ENCODE measurements at regions not wholly inside any gene's neighbourhood (a gene's known extent, or its start where the extent isn't known, plus 50 kb on each side); places are given as distances from the start of the nearest gene placed in this dataset.

DNA sequence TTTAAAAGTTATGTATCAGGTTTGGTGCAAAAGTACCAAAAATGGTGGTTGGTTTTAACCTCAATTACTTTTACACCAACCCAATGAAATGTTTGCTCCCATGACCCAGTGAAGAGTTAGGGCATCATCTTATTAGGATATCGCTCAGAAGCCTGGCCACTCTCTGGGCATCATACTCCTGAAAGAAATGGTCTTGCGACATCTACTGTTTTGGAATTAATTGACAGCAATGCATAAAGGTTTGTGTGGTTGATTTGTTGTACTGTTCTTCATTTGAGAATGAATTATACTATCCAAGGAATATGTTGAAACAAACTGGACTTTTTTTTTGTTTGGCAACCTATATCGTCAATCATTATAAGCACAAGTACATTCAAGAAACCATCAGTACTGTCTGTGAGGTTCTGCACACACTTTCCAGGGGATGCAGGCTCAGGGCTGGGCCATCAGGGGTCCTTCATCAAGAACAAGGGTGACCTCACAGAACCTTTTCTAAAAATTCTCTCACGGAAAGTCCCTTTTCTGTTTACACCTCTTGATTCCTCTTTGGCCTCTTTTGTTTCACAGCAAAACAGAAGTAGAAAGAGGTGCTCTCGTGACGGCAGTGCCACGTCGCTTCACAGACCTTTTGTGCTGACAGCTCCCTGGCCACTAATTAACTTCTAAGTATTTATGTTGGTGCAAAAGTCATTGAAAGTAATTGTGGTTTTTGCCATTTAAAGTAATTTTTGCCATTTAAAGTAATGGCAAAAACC lies 117.2 kb upstream of the KLF6 start:
- Histone ChIP-seq H3K9me2 (ENCODE audit: insufficient read depth) (no peaks in the 10 kb centered on the region), H3K4me2 (ENCODE audit: unreplicated experiment) (peak overlapping the region; percentile 66), H3K36me3 (ENCODE audit: low read depth) (no peaks in the 10 kb centered on the region), H3K9ac (peak overlapping the region; percentile 55), H3K27ac (peak overlapping the region; percentile 74), H3K9me3 (ENCODE audit: low read depth) (no peaks in the 10 kb centered on the region), H3K27me3 (replicated peaks; ENCODE audit: insufficient read depth) (no peaks in the 10 kb centered on the region), H2AFZ (no peak overlapping the region), H3K4me3 (no peak overlapping the region; the same call in 1 of the 2 replicates), H4K20me1 (ENCODE audit: insufficient read depth) (no peaks in the 10 kb centered on the region), H3F3A (ENCODE audit: insufficient read depth) (peaks cover 21% of the 10 kb centered on the region), H3K4me1 (ENCODE audit: insufficient read depth) (peaks cover 30% of the 10 kb centered on the region), H3K79me2 (ENCODE audit: insufficient read depth) (no peaks in the 10 kb centered on the region)
- 16 to 17% methylated on average over 8 of the region's 8 CpGs for WGBS, 2 experiments (ENCODE audit: low coverage in 1 of 2, low lambda C conversion rate in 2 of 2, missing lambda C conversion rate in 2 of 2)
- DNase-seq, result peak; percentile 69
- TF ChIP-seq EZH2 (IDR thresholded peaks at IDR 0.05; ENCODE audit: insufficient read depth, poor library complexity, severe bottlenecking) (no peak), EZH2phosphoT487 (IDR thresholded peaks at IDR 0.05; ENCODE audit: insufficient read depth, low read depth) (no peak)
- in situ Hi-C loops (cut with MboI), result no loop called here

DNA sequence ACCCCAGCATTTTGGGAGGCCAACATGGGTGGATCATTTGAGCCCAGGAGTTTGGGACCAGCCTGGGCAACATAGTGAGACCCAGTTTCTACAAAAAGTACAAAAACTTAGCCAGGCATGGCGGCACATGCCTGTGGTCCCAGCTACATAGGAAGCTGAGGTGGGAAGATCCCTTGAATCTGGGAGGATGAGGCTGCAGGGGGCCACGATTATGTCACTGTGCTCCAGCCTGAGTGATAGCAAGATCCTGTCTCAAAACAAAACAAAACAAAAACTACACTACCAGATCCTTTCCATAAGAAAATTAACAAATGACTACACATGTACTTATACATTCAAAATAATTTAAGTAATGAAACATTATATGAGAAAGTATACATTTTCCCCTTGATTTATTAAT lies 116.4 kb upstream of the KLF6 start:
- WGBS, 2 experiments (ENCODE audit: low coverage in 1 of 2, low lambda C conversion rate in 2 of 2, missing lambda C conversion rate in 2 of 2), result 87 to 89% methylated on average over 2 of the region's 2 CpGs

DNA sequence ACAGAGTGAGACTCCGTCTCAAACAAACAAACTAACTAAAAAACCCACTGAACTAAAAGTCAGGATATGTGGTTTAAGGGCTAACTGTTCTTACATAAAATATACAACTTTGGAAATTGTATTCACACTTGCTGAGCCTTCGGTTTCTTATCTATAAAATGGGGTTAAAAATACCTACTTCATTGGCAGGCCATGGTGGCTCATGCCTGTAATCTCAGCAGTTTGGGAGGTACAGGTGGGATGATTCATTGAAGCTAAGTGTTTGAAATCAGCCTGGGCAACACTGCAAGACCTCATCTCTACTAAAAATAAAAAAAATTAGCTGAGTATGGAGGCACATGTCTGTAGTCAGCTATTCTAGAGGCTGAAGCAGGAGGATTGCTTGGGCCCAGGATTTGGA lies 115.4 kb upstream of the KLF6 start:
- Histone ChIP-seq H3K9me3 (ENCODE audit: low read depth) (no peaks in the 10 kb centered on the region), H2AFZ (no peak overlapping the region), H3K9ac (no peak overlapping the region), H3K36me3 (ENCODE audit: low read depth) (no peaks in the 10 kb centered on the region), H3K4me3 (no peak overlapping the region), H3K4me2 (ENCODE audit: unreplicated experiment) (no peak overlapping the region), H3K79me2 (ENCODE audit: insufficient read depth) (no peaks in the 10 kb centered on the region), H3K27ac (no peak overlapping the region), H3K9me2 (ENCODE audit: insufficient read depth) (no peaks in the 10 kb centered on the region), H3F3A (ENCODE audit: insufficient read depth) (peaks cover 28% of the 10 kb centered on the region), H4K20me1 (ENCODE audit: insufficient read depth) (no peaks in the 10 kb centered on the region), H3K4me1 (ENCODE audit: insufficient read depth) (peaks cover 33% of the 10 kb centered on the region), H3K27me3 (replicated peaks; ENCODE audit: insufficient read depth) (no peaks in the 10 kb centered on the region)
- no peak for TF ChIP-seq EZH2phosphoT487 (IDR thresholded peaks at IDR 0.05; ENCODE audit: insufficient read depth, low read depth)
- no peak for TF ChIP-seq EZH2 (IDR thresholded peaks at IDR 0.05; ENCODE audit: insufficient read depth, poor library complexity, severe bottlenecking)
- in situ Hi-C loops (cut with MboI), result no loop called here
- DNase-seq, result no peak
- 94 to 96% methylated on average over 2 of the region's 2 CpGs for WGBS, 2 experiments (ENCODE audit: low coverage in 1 of 2, low lambda C conversion rate in 2 of 2, missing lambda C conversion rate in 2 of 2)

More for the DNA sequence above, 116.4 kb upstream of the KLF6 start:
- Histone ChIP-seq H2AFZ (no peak overlapping the region), H4K20me1 (ENCODE audit: insufficient read depth) (no peaks in the 10 kb centered on the region), H3K4me2 (ENCODE audit: unreplicated experiment) (no peak overlapping the region), H3K9ac (no peak overlapping the region), H3K27me3 (replicated peaks; ENCODE audit: insufficient read depth) (no peaks in the 10 kb centered on the region), H3K9me3 (ENCODE audit: low read depth) (no peaks in the 10 kb centered on the region), H3K4me3 (no peak overlapping the region), H3K36me3 (ENCODE audit: low read depth) (no peaks in the 10 kb centered on the region), H3K27ac (no peak overlapping the region), H3K9me2 (ENCODE audit: insufficient read depth) (no peaks in the 10 kb centered on the region), H3F3A (ENCODE audit: insufficient read depth) (peaks cover 22% of the 10 kb centered on the region), H3K4me1 (ENCODE audit: insufficient read depth) (peaks cover 28% of the 10 kb centered on the region), H3K79me2 (ENCODE audit: insufficient read depth) (no peaks in the 10 kb centered on the region)
- TF ChIP-seq EZH2 (IDR thresholded peaks at IDR 0.05; ENCODE audit: insufficient read depth, poor library complexity, severe bottlenecking) (no peak), EZH2phosphoT487 (IDR thresholded peaks at IDR 0.05; ENCODE audit: insufficient read depth, low read depth) (no peak)
- in situ Hi-C loops (cut with MboI), result no loop called here
- no peak for DNase-seq

DNA sequence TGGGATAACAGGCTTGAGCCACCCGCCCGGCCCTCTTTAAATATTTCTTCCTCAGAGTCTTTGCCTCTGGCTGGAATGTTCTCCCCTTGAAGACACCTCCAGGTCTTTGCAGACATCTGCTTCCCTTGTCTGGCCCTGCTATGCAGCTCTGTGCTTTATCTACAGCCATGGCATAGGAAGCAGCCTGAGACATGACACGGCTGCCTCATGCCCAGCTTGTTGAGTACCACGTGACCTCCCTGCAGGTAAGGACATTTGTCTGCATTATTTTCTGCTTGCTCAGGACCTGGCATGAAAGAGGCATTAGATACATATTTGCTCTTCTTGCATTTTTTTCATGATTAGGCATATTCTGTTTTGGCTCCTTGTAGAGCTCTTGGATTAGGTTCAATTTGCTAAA lies 113.8 kb upstream of the KLF6 start:
- in situ Hi-C loops (cut with MboI), result no loop called here
- Histone ChIP-seq H3K4me1 (ENCODE audit: insufficient read depth) (peaks cover 40% of the 10 kb centered on the region), H3K27me3 (replicated peaks; ENCODE audit: insufficient read depth) (no peaks in the 10 kb centered on the region), H3K9ac (no peak overlapping the region), H3K4me3 (no peak overlapping the region), H3K4me2 (ENCODE audit: unreplicated experiment) (no peak overlapping the region), H3K9me2 (ENCODE audit: insufficient read depth) (no peaks in the 10 kb centered on the region), H4K20me1 (ENCODE audit: insufficient read depth) (no peaks in the 10 kb centered on the region), H3K9me3 (ENCODE audit: low read depth) (no peaks in the 10 kb centered on the region), H2AFZ (no peak overlapping the region), H3K27ac (no peak overlapping the region), H3K36me3 (ENCODE audit: low read depth) (no peaks in the 10 kb centered on the region), H3K79me2 (ENCODE audit: insufficient read depth) (no peaks in the 10 kb centered on the region), H3F3A (ENCODE audit: insufficient read depth) (peaks cover 36% of the 10 kb centered on the region)
- WGBS, 2 experiments (ENCODE audit: low coverage in 1 of 2, low lambda C conversion rate in 2 of 2, missing lambda C conversion rate in 2 of 2), result 84 to 91% methylated on average over 4 of the region's 4 CpGs
- TF ChIP-seq EZH2phosphoT487 (IDR thresholded peaks at IDR 0.05; ENCODE audit: insufficient read depth, low read depth), result no peak
- no peak for TF ChIP-seq EZH2 (IDR thresholded peaks at IDR 0.05; ENCODE audit: insufficient read depth, poor library complexity, severe bottlenecking)
- DNase-seq, result no peak
